KMS-11 (cell line): ENCODE measurements at regions not wholly inside any gene's neighbourhood (a gene's known extent, or its start where the extent isn't known, plus 50 kb on each side); places are given as distances from the start of the nearest gene placed in this dataset.
"Not testable (repeated sequence)": the region's sequence is repeated elsewhere in the genome, so short reads cannot be mapped to it uniquely, and the experiment has no call there.

ENCODE experiments used
- H2AFZ ChIP-seq: fragments of 200-600 bp; sonication (generic); 2 replicates; pipeline ENCODE4 v1.6.1; 2016; ENCODE audit warnings: antibody characterized with exemption, mixed run types, low read depth
- H3K27ac ChIP-seq: fragments of 200-600 bp; sonication (generic); 2 replicates; pipeline ENCODE4 v1.6.1; 2016; ENCODE audit warnings: mild to moderate bottlenecking, mixed run types
- H3K27me3 ChIP-seq: fragments of 200-600 bp; sonication (generic); 2 replicates; pipeline ENCODE4 v1.6.1; 2017; ENCODE audit warnings: mild to moderate bottlenecking, low read depth, mixed run types, moderate library complexity; ENCODE audit not compliant: insufficient read depth
- H3K36me3 ChIP-seq: fragments of 200-600 bp; sonication (generic); 2 replicates; pipeline ENCODE4 v1.6.1; 2017; ENCODE audit warnings: mild to moderate bottlenecking, mixed run types; ENCODE audit not compliant: insufficient read depth
- H3K4me1 ChIP-seq: fragments of 200-600 bp; sonication (generic); 2 replicates; pipeline ENCODE4 v1.6.1; 2016; ENCODE audit warnings: mild to moderate bottlenecking, low read depth, mixed run types; ENCODE audit not compliant: poor library complexity, severe bottlenecking
- H3K4me2 ChIP-seq: fragments of 200-600 bp; sonication (generic); 2 replicates; pipeline ENCODE4 v1.7.0; 2016; ENCODE audit warnings: mild to moderate bottlenecking, mixed run types
- H3K4me3 ChIP-seq: fragments of 200-600 bp; sonication (generic); IDR thresholded peaks from 2 replicates; pipeline ENCODE4 v1.6.1; 2017; ENCODE audit warnings: low read depth, low read length, mixed read lengths; ENCODE audit not compliant: insufficient read depth
- H3K79me2 ChIP-seq: fragments of 200-600 bp; sonication (generic); 2 replicates; pipeline ENCODE4 v1.6.1; 2016; ENCODE audit warnings: low read depth, mixed run types; ENCODE audit not compliant: insufficient read depth
- H3K9ac ChIP-seq: fragments of 200-600 bp; sonication (generic); 2 replicates; pipeline ENCODE4 v1.6.1; 2016; ENCODE audit warnings: mild to moderate bottlenecking, mixed run types
- H4K20me1 ChIP-seq: fragments of 200-600 bp; sonication (generic); 2 replicates; pipeline ENCODE4 v1.6.1; 2016; ENCODE audit warnings: mild to moderate bottlenecking, mixed run types; ENCODE audit not compliant: insufficient read depth
- CTCF ChIP-seq: fragments of 200-600 bp; sonication (generic); conservative IDR thresholded peaks from 2 replicates; pipeline ENCODE4 v1.6.1; 2017; ENCODE audit warnings: low read depth, mild to moderate bottlenecking, antibody characterized with exemption, low read length, moderate library complexity, mixed read lengths

- H3K4me1 ChIP-seq, result no peaks in the 10 kb centered on the region
- no peak for TF ChIP-seq CTCF
- H4K20me1 ChIP-seq, result no peaks in the 10 kb centered on the region
- H3K9ac ChIP-seq, result no peak overlapping the region
- H3K27ac ChIP-seq, result no peak overlapping the region
- H2AFZ ChIP-seq, result no peak overlapping the region
- H3K36me3 ChIP-seq, result no peaks in the 10 kb centered on the region
- no peaks in the 10 kb centered on the region for H3K79me2 ChIP-seq
- no peaks in the 10 kb centered on the region for H3K27me3 ChIP-seq
- no peak overlapping the region for H3K4me2 ChIP-seq
- H3K4me3 ChIP-seq, result no peak overlapping the region
These were observed 706.1 kb upstream of the GOLIM4 start for GRCh38 chr3:168801794-168802193.

- H2AFZ ChIP-seq, result no peak overlapping the region
- no peaks in the 10 kb centered on the region for H3K36me3 ChIP-seq
- H3K27me3 ChIP-seq, result no peaks in the 10 kb centered on the region
- no peaks in the 10 kb centered on the region for H3K79me2 ChIP-seq
- H3K4me1 ChIP-seq, result peaks cover 16% of the 10 kb centered on the region
- no peak for TF ChIP-seq CTCF
- H3K9ac ChIP-seq, result no peak overlapping the region
- H3K4me2 ChIP-seq, result no peak overlapping the region
- no peak overlapping the region for H3K4me3 ChIP-seq
- no peaks in the 10 kb centered on the region for H4K20me1 ChIP-seq
- no peak overlapping the region for H3K27ac ChIP-seq
These were observed 700.6 kb upstream of the GOLIM4 start for GRCh38 chr3:168796339-168796738.

- Histone ChIP-seq H3K79me2 (no peaks in the 10 kb centered on the region), H4K20me1 (no peaks in the 10 kb centered on the region), H3K4me1 (peaks cover 20% of the 10 kb centered on the region), H3K27me3 (no peaks in the 10 kb centered on the region), H3K9ac (no peak overlapping the region), H3K36me3 (no peaks in the 10 kb centered on the region), H3K4me3 (no peak overlapping the region), H3K27ac (no peak overlapping the region), H2AFZ (no peak overlapping the region), H3K4me2 (no peak overlapping the region)
- TF ChIP-seq CTCF, result no peak
These were observed 698.7 kb upstream of the GOLIM4 start for GRCh38 chr3:168794427-168794826.

GRCh38 chr3:168782193-168782592 lies 686.5 kb upstream of the GOLIM4 start:
- Histone ChIP-seq H3K79me2 (no peaks in the 10 kb centered on the region), H3K27me3 (no peaks in the 10 kb centered on the region), H3K4me2 (no peak overlapping the region), H3K4me1 (no peaks in the 10 kb centered on the region), H3K9ac (no peak overlapping the region), H4K20me1 (no peaks in the 10 kb centered on the region), H3K36me3 (no peaks in the 10 kb centered on the region), H3K27ac (no peak overlapping the region), H3K4me3 (no peak overlapping the region), H2AFZ (no peak overlapping the region)
- no peak for TF ChIP-seq CTCF

- H3K4me3 ChIP-seq, H2AFZ ChIP-seq, H3K4me1 ChIP-seq, H3K36me3 ChIP-seq, H3K4me2 ChIP-seq, H4K20me1 ChIP-seq, H3K27me3 ChIP-seq, H3K27ac ChIP-seq, H3K79me2 ChIP-seq, H3K9ac ChIP-seq: not testable (repeated sequence)
These were observed 684.4 kb upstream of the GOLIM4 start for GRCh38 chr3:168779970-168780645.
